ENCODE measurements at regions not wholly inside any gene's neighbourhood (a gene's known extent, or its start where the extent isn't known, plus 50 kb on each side); places are given as distances from the start of the nearest gene placed in this dataset.

DNA sequence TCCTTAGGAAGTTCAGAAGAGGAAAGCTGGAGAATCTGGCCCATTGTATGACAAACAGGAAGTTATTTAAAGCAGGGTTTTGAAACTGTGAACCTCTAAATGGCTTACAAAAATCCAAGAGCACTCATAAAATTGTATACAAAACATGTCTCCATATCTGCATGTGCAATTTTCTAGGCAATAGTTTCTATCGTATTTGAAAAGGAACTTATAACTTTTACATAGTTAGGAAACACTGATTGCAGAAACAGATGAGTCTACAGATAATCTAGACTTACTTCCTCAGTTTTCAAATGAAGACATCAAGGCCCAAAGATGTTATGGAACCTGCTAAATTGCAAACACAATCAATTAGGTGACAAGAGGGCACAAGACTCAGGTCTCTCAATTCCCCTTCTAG lies 53.3 kb upstream of the ETV6 start:
- TF ChIP-seq, protein P1, sequence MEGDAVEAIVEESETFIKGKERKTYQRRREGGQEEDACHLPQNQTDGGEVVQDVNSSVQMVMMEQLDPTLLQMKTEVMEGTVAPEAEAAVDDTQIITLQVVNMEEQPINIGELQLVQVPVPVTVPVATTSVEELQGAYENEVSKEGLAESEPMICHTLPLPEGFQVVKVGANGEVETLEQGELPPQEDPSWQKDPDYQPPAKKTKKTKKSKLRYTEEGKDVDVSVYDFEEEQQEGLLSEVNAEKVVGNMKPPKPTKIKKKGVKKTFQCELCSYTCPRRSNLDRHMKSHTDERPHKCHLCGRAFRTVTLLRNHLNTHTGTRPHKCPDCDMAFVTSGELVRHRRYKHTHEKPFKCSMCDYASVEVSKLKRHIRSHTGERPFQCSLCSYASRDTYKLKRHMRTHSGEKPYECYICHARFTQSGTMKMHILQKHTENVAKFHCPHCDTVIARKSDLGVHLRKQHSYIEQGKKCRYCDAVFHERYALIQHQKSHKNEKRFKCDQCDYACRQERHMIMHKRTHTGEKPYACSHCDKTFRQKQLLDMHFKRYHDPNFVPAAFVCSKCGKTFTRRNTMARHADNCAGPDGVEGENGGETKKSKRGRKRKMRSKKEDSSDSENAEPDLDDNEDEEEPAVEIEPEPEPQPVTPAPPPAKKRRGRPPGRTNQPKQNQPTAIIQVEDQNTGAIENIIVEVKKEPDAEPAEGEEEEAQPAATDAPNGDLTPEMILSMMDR (IDR thresholded peaks at IDR 0.05) = no peak
- TF ChIP-seq EZH2 (IDR thresholded peaks at IDR 0.05) (no peak), EZH2phosphoT487 (IDR thresholded peaks at IDR 0.05) (no peak)

Measured in neural progenitor cell (in vitro differentiated cells).